OCI-LY3 (cell line): ENCODE measurements at regions not wholly inside any gene's neighbourhood (a gene's known extent, or its start where the extent isn't known, plus 50 kb on each side); places are given as distances from the start of the nearest gene placed in this dataset.

ENCODE experiments used
- H2AFZ ChIP-seq: fragments of 200-600, 300-600 bp; shearing (Covaris generic); 2 replicates; pipeline ENCODE4 v1.6.0; 2014; ENCODE audit warnings: antibody characterized with exemption, low read depth, low read length
- H3K27ac ChIP-seq: fragments of 200-600, 300-600 bp; sonication (generic); 2 replicates; pipeline ENCODE4 v1.5.1; 2014; ENCODE audit warnings: mild to moderate bottlenecking, low read length, moderate library complexity, mixed read lengths
- H3K27me3 ChIP-seq: fragments of 200-600, 300-600 bp; sonication (generic); 2 replicates; pipeline ENCODE4 v1.6.1; 2014; ENCODE audit warnings: low read depth, low read length, mixed read lengths
- H3K36me3 ChIP-seq: fragments of 200-600, 300-600 bp; sonication (generic); replicated peaks from 2 replicates; pipeline ENCODE3; 2014; ENCODE audit warnings: low read depth, low read length, mixed read lengths
- H3K4me1 ChIP-seq: fragments of 300-600, 200-600 bp; sonication (generic); 2 replicates; pipeline ENCODE4 v1.6.1; 2014; ENCODE audit warnings: low read length, mixed read lengths
- H3K4me2 ChIP-seq: fragments of 200-600, 300-600 bp; sonication (generic); 2 replicates; pipeline ENCODE4 v1.6.1; 2014; ENCODE audit warnings: low read length, mixed read lengths
- H3K4me3 ChIP-seq: fragments of 300-600, 200-600 bp; sonication (generic); 2 replicates; pipeline ENCODE4 v1.5.1; 2014; ENCODE audit warnings: antibody characterized with exemption, mild to moderate bottlenecking, low read length, moderate library complexity
- H3K79me2 ChIP-seq: fragments of 300-600, 200-600 bp; shearing (Covaris generic); 2 replicates; pipeline ENCODE4 v1.6.1; 2014; ENCODE audit warnings: mild to moderate bottlenecking, low read length, mixed read lengths
- H3K9ac ChIP-seq: fragments of 300-600, 200-600 bp; shearing (Covaris generic); 2 replicates; pipeline ENCODE4 v1.6.0; 2014; ENCODE audit warnings: mild to moderate bottlenecking, low read length, moderate library complexity
- H3K9me3 ChIP-seq: fragments of 200-600, 300-600 bp; shearing (Covaris generic); 2 replicates; pipeline ENCODE4 v1.6.1; 2014; ENCODE audit warnings: low read length, mixed read lengths; ENCODE audit not compliant: insufficient read depth
- H4K20me1 ChIP-seq: fragments of 200-600, 300-600 bp; sonication (generic); 2 replicates; pipeline ENCODE4 v1.6.1; 2016; ENCODE audit warnings: low read length, mixed read lengths; ENCODE audit not compliant: insufficient read depth
- EZH2phosphoT487 ChIP-seq: fragments of 200-600 bp; shearing (Covaris generic); IDR thresholded peaks from 2 replicates; pipeline ENCODE4 v1.6.1; 2018; ENCODE audit warnings: antibody characterized with exemption, mixed run types, low read depth
- TF ChIP-seq, protein P1 (sequence below): fragments of 200-600, 300-600 bp; sonication (generic); IDR thresholded peaks from 2 replicates; pipeline ENCODE4 v1.5.1; 2014; ENCODE audit warnings: antibody characterized with exemption, low read length, low read depth

DNA sequence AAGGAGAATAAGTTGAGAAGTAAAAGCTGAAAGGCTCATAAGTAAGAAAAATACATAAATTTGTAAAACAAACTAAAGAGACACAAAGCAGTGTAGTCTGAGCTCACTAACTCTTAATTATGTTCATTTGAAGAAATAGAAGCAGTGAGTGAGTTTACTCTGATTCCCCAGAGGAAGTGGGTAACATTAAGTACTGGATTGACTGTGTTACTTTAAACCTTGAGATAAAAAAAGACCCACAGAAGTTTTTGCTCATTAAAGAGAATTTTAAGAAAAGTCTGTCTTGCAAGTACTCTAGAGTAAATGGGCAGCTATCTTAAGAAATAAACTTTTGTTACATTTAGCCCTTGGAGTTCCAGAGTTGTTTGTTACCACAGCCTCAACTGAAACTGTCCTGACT lies 2466.9 kb downstream of the PCDH7 start:
- Histone ChIP-seq H3K27me3 (no peaks in the 10 kb centered on the region), H3K4me3 (no peak overlapping the region), H2AFZ (no peak overlapping the region), H3K9ac (no peak overlapping the region), H4K20me1 (no peaks in the 10 kb centered on the region), H3K36me3 (no peaks in the 10 kb centered on the region), H3K4me2 (peak overlapping the region; percentile 46), H3K79me2 (no peaks in the 10 kb centered on the region), H3K4me1 (peaks cover 40% of the 10 kb centered on the region), H3K27ac (no peak overlapping the region), H3K9me3 (no peaks in the 10 kb centered on the region)
- TF ChIP-seq, protein P1, sequence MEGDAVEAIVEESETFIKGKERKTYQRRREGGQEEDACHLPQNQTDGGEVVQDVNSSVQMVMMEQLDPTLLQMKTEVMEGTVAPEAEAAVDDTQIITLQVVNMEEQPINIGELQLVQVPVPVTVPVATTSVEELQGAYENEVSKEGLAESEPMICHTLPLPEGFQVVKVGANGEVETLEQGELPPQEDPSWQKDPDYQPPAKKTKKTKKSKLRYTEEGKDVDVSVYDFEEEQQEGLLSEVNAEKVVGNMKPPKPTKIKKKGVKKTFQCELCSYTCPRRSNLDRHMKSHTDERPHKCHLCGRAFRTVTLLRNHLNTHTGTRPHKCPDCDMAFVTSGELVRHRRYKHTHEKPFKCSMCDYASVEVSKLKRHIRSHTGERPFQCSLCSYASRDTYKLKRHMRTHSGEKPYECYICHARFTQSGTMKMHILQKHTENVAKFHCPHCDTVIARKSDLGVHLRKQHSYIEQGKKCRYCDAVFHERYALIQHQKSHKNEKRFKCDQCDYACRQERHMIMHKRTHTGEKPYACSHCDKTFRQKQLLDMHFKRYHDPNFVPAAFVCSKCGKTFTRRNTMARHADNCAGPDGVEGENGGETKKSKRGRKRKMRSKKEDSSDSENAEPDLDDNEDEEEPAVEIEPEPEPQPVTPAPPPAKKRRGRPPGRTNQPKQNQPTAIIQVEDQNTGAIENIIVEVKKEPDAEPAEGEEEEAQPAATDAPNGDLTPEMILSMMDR: no peak
- no peak for TF ChIP-seq EZH2phosphoT487

DNA sequence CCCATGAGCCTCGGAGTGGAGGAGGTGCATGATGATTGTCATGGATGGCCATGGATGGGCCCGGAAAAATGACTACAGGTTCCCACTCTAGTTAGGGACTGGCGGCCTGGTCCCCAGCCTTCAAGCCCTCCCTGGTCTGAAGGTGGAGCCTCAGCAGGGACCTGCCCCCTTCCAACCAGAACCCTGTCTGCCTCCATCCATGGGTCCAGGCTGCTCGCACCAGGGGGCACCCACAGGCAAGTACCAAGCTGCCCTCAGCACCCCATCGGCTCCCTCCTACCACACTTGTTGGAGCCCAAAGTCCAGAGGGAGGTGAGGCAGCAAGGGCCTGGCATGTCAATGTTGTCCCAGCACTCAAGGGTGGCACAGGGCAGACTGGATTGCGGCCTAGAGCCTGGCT lies 2468.6 kb downstream of the PCDH7 start:
- Histone ChIP-seq H3K36me3 (no peaks in the 10 kb centered on the region), H2AFZ (no peak overlapping the region), H3K9ac (no peak overlapping the region), H3K27ac (no peak overlapping the region), H3K27me3 (no peaks in the 10 kb centered on the region), H4K20me1 (no peaks in the 10 kb centered on the region), H3K9me3 (no peaks in the 10 kb centered on the region), H3K4me3 (no peak overlapping the region), H3K4me1 (peaks cover 37% of the 10 kb centered on the region), H3K79me2 (no peaks in the 10 kb centered on the region), H3K4me2 (no peak overlapping the region)
- TF ChIP-seq, protein P1: no peak

DNA sequence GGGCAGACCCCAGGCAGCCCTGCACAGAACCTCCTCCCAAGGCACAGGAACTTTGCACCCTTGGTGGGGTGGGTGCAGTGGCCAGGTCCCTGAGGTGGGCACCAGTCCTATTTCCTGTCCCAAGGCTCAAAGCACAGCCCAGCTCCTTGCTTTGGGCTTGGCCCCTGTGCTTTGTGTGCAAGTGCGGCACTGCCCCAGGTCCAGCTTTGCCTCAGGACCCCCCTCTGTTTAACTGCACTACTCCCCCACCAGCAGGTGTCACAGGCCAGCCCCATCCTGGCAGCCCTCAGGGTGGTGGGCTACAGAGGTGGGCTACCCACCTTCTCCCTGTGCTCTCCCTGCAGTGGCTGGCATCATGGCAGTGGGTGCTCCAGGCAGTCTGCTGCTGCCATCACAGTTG lies 2469.0 kb downstream of the PCDH7 start:
- Histone ChIP-seq H3K4me2 (no peak overlapping the region), H3K79me2 (no peaks in the 10 kb centered on the region), H3K9ac (no peak overlapping the region), H3K36me3 (no peaks in the 10 kb centered on the region), H3K4me3 (no peak overlapping the region), H3K27ac (no peak overlapping the region), H3K9me3 (no peaks in the 10 kb centered on the region), H3K27me3 (no peaks in the 10 kb centered on the region), H3K4me1 (peaks cover 33% of the 10 kb centered on the region), H2AFZ (no peak overlapping the region), H4K20me1 (no peaks in the 10 kb centered on the region)
- TF ChIP-seq, protein P1: no peak

- no peak overlapping the region for H3K27ac ChIP-seq
- no peaks in the 10 kb centered on the region for H3K9me3 ChIP-seq
- H3K9ac ChIP-seq: no peak overlapping the region
- H2AFZ ChIP-seq: no peak overlapping the region
- no peaks in the 10 kb centered on the region for H3K79me2 ChIP-seq
- H3K4me3 ChIP-seq: no peak overlapping the region
- H3K4me1 ChIP-seq: no peaks in the 10 kb centered on the region
- no peaks in the 10 kb centered on the region for H3K27me3 ChIP-seq
- H4K20me1 ChIP-seq: no peaks in the 10 kb centered on the region
- no peaks in the 10 kb centered on the region for H3K36me3 ChIP-seq
- no peak overlapping the region for H3K4me2 ChIP-seq
- TF ChIP-seq EZH2phosphoT487: no peak
Measured at GRCh38 chr4:33193109-33193508, 2472.9 kb downstream of the PCDH7 start.

- Histone ChIP-seq H3K79me2 (no peaks in the 10 kb centered on the region), H3K27ac (no peak overlapping the region), H3K4me2 (no peak overlapping the region), H3K36me3 (no peaks in the 10 kb centered on the region), H3K27me3 (no peaks in the 10 kb centered on the region), H4K20me1 (no peaks in the 10 kb centered on the region), H3K9ac (no peak overlapping the region), H3K9me3 (no peaks in the 10 kb centered on the region), H3K4me3 (no peak overlapping the region), H3K4me1 (no peaks in the 10 kb centered on the region), H2AFZ (no peak overlapping the region)
- no peak for TF ChIP-seq EZH2phosphoT487
- TF ChIP-seq, protein P1: no peak
Measured at GRCh38 chr4:33200377-33200776, 2480.2 kb downstream of the PCDH7 start.
